GM18873 (cell line): ENCODE measurements at regions not wholly inside any gene's neighbourhood (a gene's known extent, or its start where the extent isn't known, plus 50 kb on each side); places are given as distances from the start of the nearest gene placed in this dataset.

Source experiments
- ATAC-seq: cut with Tn5 transposase; IDR thresholded peaks from one replicate; pipeline ENCODE4 v1.9.1; 2021; ENCODE audit warnings: mild to moderate bottlenecking, moderate library complexity, moderate number of reproducible peaks; ENCODE audit not compliant: unreplicated experiment, low FRiP score

DNA sequence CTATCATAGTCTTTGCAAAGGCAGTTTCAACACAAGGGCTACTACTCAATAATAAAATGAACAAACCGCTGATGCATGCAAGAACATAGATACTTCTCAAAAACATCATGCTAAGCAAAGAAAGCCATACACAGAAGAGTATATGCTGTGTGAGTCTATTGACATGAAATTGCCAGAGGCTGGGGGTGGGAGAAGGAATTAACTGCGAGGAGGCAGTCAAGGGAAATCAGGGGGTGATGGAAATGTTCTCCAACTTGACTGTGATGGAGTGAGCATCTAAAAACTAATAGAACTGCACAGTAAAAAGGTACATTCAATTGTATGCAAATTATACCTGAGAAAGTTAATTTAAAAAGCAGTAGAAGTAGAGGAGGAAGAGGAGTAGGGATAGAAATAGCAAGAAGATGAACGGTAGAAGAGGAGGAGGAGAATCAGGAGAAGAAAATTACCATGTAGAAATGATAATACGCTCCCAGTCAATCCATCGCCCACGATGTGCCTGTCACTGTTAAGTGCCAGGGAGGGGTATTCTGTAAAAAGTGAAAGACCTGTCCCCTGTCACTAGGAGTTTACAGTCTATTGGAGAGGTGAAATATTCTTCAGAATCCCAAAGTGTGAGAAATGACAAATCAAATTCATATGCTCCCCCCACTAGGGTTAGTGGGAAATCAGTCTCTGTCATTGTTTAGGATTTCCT, 90.3 kb downstream of the B3GNT2 start:
- no peak for ATAC-seq

DNA sequence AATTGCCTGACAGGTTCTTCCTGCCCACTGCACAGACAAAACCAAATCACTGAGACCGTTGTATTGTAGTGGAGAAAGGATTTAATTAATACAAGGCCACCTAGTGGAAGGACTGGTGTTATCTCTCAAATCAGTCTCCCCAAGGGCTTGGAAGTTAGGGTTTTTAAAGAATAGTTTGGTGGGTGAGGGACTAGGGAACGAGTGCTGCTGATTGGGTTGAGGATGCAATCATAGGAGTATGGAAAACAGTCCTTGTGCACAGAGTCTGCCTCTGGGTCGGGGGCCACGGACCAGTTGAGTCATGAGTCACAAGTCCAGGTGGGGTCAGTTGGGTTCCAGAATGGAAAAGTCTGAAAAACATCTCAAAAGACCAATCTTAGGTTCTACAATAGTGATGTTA, 89.1 kb downstream of the B3GNT2 start:
- no peak for ATAC-seq

GRCh38 chr2:62284471-62284870, 88.6 kb downstream of the B3GNT2 start:
- ATAC-seq, result no peak

GRCh38 chr2:62283147-62283546, 87.2 kb downstream of the B3GNT2 start:
- no peak for ATAC-seq

- ATAC-seq, result no peak
Observed at GRCh38 chr2:62281663-62282062, 85.7 kb downstream of the B3GNT2 start.

GRCh38 chr2:62277688-62278087, 81.8 kb downstream of the B3GNT2 start:
- ATAC-seq, result no peak
